Erythroblast (primary cell): ENCODE measurements at regions not wholly inside any gene's neighbourhood (a gene's known extent, or its start where the extent isn't known, plus 50 kb on each side); places are given as distances from the start of the nearest gene placed in this dataset.

Source experiments
- GATA1 ChIP-seq: IDR thresholded peaks from 2 replicates; pipeline ENCODE4 v1.6.1; 2011; ENCODE audit warnings: low read depth, mild to moderate bottlenecking, control low read depth, low read length, moderate library complexity
- POLR2A ChIP-seq: IDR thresholded peaks from 2 replicates; pipeline ENCODE4 v1.6.1; 2011; ENCODE audit warnings: mild to moderate bottlenecking, low read length

DNA sequence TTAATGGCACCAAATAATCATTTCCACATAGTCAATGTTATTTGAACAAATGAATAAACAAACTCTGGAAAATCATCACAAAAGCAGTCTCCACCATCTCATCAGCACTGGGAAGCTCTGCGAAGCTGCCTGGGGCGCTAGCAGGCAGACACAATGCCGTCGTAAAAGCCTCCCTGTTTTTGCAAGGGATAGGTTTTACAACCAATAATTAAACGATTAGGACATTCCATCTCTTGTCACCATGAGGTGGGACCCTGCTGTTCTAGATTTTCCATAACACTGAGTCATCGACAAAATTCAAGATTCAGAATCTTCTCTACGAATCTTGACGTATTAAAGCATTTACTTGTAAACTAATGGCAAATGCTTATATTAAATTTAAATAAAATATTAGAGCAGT lies 172.8 kb upstream of the AKR1E2 start:
- TF ChIP-seq POLR2A (no peak), GATA1 (no peak)
